Spinal cord (tissue), 9 donors: ENCODE measurements at regions not wholly inside any gene's neighbourhood (a gene's known extent, or its start where the extent isn't known, plus 50 kb on each side); places are given as distances from the start of the nearest gene placed in this dataset.

Experiments used
- DNase-seq, 6 donors: peaks; one replicate each; pipeline versions ENCODE4 v3.0.0 to v3.0.0-alpha.2; 2013 to 2015; ENCODE audit warnings: low spot score in 6 of 6, low read depth in 4 of 6
- H3K27ac ChIP-seq: one replicate; pipeline ENCODE4 v1.5.1; 2013; ENCODE audit warnings: low read depth, low read length, control low read depth
- H3K27me3 ChIP-seq: one replicate; pipeline ENCODE4 v1.6.1; 2013; ENCODE audit warnings: low read length; ENCODE audit not compliant: control insufficient read depth, insufficient read depth
- H3K36me3 ChIP-seq: one replicate; pipeline ENCODE4 v1.6.1; 2013; ENCODE audit warnings: low read length; ENCODE audit not compliant: control insufficient read depth, insufficient read depth
- H3K4me1 ChIP-seq: one replicate; pipeline ENCODE4 v1.6.1; 2013; ENCODE audit warnings: low read length; ENCODE audit not compliant: control insufficient read depth, insufficient read depth
- H3K4me3 ChIP-seq: one replicate; pipeline ENCODE4 v1.5.1; 2013; ENCODE audit warnings: low read depth, low read length, control low read depth
- H3K9me3 ChIP-seq: one replicate; pipeline ENCODE4 v1.6.1; 2013; ENCODE audit warnings: low read length; ENCODE audit not compliant: control insufficient read depth, insufficient read depth
- WGBS: methylation state at CpG from one replicate; pipeline ENCODE4 v1.1.5; 2013; ENCODE audit warnings: missing lambda C conversion rate; ENCODE audit not compliant: insufficient coverage; 5-methylcytosine and 5-hydroxymethylcytosine counted together
- donor health status: healthy.

- H3K27me3 ChIP-seq, result no peaks in the 10 kb centered on the region
- no peaks in the 10 kb centered on the region for H3K9me3 ChIP-seq
- no peaks in the 10 kb centered on the region for H3K4me1 ChIP-seq
- DNase-seq, result peak in 2 of 6 donors; percentile 21 to 43
- H3K4me3 ChIP-seq, result no peak overlapping the region
- no peak overlapping the region for H3K27ac ChIP-seq
- no peaks in the 10 kb centered on the region for H3K36me3 ChIP-seq
- 100% methylated on average over 1 of the region's 2 CpGs for WGBS
Observed at GRCh38 chr3:189041482-189042090, 130.2 kb upstream of the TPRG1 start.

- no peaks in the 10 kb centered on the region for H3K9me3 ChIP-seq
- H3K4me3 ChIP-seq, result no peak overlapping the region
- H3K4me1 ChIP-seq, result no peaks in the 10 kb centered on the region
- no peaks in the 10 kb centered on the region for H3K27me3 ChIP-seq
- WGBS, result 50% methylated on average over 2 of the region's 4 CpGs
- no peak for DNase-seq
- no peak overlapping the region for H3K27ac ChIP-seq
- H3K36me3 ChIP-seq, result no peaks in the 10 kb centered on the region
Observed at GRCh38 chr3:189042832-189043231, 128.9 kb upstream of the TPRG1 start.

- Histone ChIP-seq H3K9me3 (no peaks in the 10 kb centered on the region), H3K36me3 (no peaks in the 10 kb centered on the region), H3K4me1 (no peaks in the 10 kb centered on the region), H3K27me3 (no peaks in the 10 kb centered on the region), H3K27ac (no peak overlapping the region), H3K4me3 (no peak overlapping the region)
- WGBS, result 79% methylated on average over 4 of the region's 7 CpGs
- DNase-seq, result no peak
Observed at GRCh38 chr3:189049458-189050236, 122.1 kb upstream of the TPRG1 start.

GRCh38 chr3:189053322-189053721, 118.4 kb upstream of the TPRG1 start:
- no peaks in the 10 kb centered on the region for H3K27me3 ChIP-seq
- H3K9me3 ChIP-seq, result no peaks in the 10 kb centered on the region
- no peak overlapping the region for H3K27ac ChIP-seq
- 98% methylated on average over 4 of the region's 5 CpGs for WGBS
- DNase-seq, result no peak
- H3K36me3 ChIP-seq, result no peaks in the 10 kb centered on the region
- H3K4me3 ChIP-seq, result no peak overlapping the region
- H3K4me1 ChIP-seq, result no peaks in the 10 kb centered on the region

- no peak overlapping the region for H3K27ac ChIP-seq
- H3K4me1 ChIP-seq, result no peaks in the 10 kb centered on the region
- H3K36me3 ChIP-seq, result no peaks in the 10 kb centered on the region
- no peaks in the 10 kb centered on the region for H3K9me3 ChIP-seq
- DNase-seq, result peak in 2 of 6 donors; percentile 4 to 69
- H3K4me3 ChIP-seq, result no peak overlapping the region
- WGBS, result no CpG with 5 or more reads among the region's 3 CpGs
- H3K27me3 ChIP-seq, result no peaks in the 10 kb centered on the region
Observed at GRCh38 chr3:189056646-189057335, 115.0 kb upstream of the TPRG1 start.

GRCh38 chr3:189057369-189057768, 114.4 kb upstream of the TPRG1 start:
- no peaks in the 10 kb centered on the region for H3K4me1 ChIP-seq
- no peak overlapping the region for H3K4me3 ChIP-seq
- no peaks in the 10 kb centered on the region for H3K36me3 ChIP-seq
- no CpG with 5 or more reads among the region's 1 CpG for WGBS
- no peak for DNase-seq
- H3K27ac ChIP-seq, result no peak overlapping the region
- no peaks in the 10 kb centered on the region for H3K9me3 ChIP-seq
- no peaks in the 10 kb centered on the region for H3K27me3 ChIP-seq

GRCh38 chr3:189058071-189058470, 113.7 kb upstream of the TPRG1 start:
- H3K36me3 ChIP-seq, result no peaks in the 10 kb centered on the region
- no peak overlapping the region for H3K4me3 ChIP-seq
- no peak overlapping the region for H3K27ac ChIP-seq
- DNase-seq, result no peak
- H3K4me1 ChIP-seq, result no peaks in the 10 kb centered on the region
- H3K27me3 ChIP-seq, result no peaks in the 10 kb centered on the region
- no CpG with 5 or more reads among the region's 5 CpGs for whole genome bisulfite sequencing
- no peaks in the 10 kb centered on the region for H3K9me3 ChIP-seq

- no peak overlapping the region for H3K27ac ChIP-seq
- H3K4me3 ChIP-seq, result no peak overlapping the region
- no peaks in the 10 kb centered on the region for H3K4me1 ChIP-seq
- H3K27me3 ChIP-seq, result no peaks in the 10 kb centered on the region
- no peaks in the 10 kb centered on the region for H3K36me3 ChIP-seq
- no peak for DNase-seq
- peaks cover 2% of the 10 kb centered on the region for H3K9me3 ChIP-seq
Observed at GRCh38 chr3:189070965-189071364, 100.8 kb upstream of the TPRG1 start.

GRCh38 chr3:189071446-189071845, 100.3 kb upstream of the TPRG1 start:
- Histone ChIP-seq H3K4me3 (no peak overlapping the region), H3K27me3 (no peaks in the 10 kb centered on the region), H3K36me3 (no peaks in the 10 kb centered on the region), H3K9me3 (peaks cover 2% of the 10 kb centered on the region), H3K27ac (no peak overlapping the region), H3K4me1 (no peaks in the 10 kb centered on the region)
- peak in 1 of 6 donors; percentile 3 for DNase-seq
- WGBS, result no CpG with 5 or more reads among the region's 2 CpGs
